Osteocyte (in vitro differentiated cells): ENCODE measurements at regions not wholly inside any gene's neighbourhood (a gene's known extent, or its start where the extent isn't known, plus 50 kb on each side); places are given as distances from the start of the nearest gene placed in this dataset.

Experiments
- DNase-seq: peaks from one replicate; pipeline ENCODE4 v3.0.0; 2021; ENCODE audit warnings: mixed read lengths; ENCODE audit not compliant: unreplicated experiment; ENCODE audit errors: extremely low spot score
- H3K27ac Mint-ChIP-seq: one replicate; pipeline ENCODE4 v1.8.0; 2021; ENCODE audit warnings: mild to moderate bottlenecking, mixed read lengths; ENCODE audit not compliant: unreplicated experiment
- H3K27me3 Mint-ChIP-seq: one replicate; pipeline ENCODE4 v1.8.0; 2021; ENCODE audit warnings: mixed read lengths; ENCODE audit not compliant: unreplicated experiment
- H3K36me3 Mint-ChIP-seq: one replicate; pipeline ENCODE4 v1.8.0; 2021; ENCODE audit warnings: mixed read lengths; ENCODE audit not compliant: unreplicated experiment
- H3K4me1 Mint-ChIP-seq: one replicate; pipeline ENCODE4 v1.8.0; 2021; ENCODE audit warnings: mixed read lengths; ENCODE audit not compliant: unreplicated experiment
- H3K4me3 Mint-ChIP-seq: one replicate; pipeline ENCODE4 v1.8.0; 2021; ENCODE audit warnings: mild to moderate bottlenecking, moderate library complexity, mixed read lengths; ENCODE audit not compliant: unreplicated experiment
- H3K9me3 Mint-ChIP-seq: one replicate; pipeline ENCODE4 v1.8.0; 2021; ENCODE audit warnings: mixed read lengths; ENCODE audit not compliant: unreplicated experiment
- CTCF ChIP-seq: fragments of 200-600 bp; sonication (generic); IDR thresholded peaks from 2 replicates; pipeline ENCODE4 v1.5.0; 2021; ENCODE audit warnings: antibody characterized with exemption, mild to moderate bottlenecking, moderate library complexity

- H3K36me3 Mint-ChIP-seq: no peaks in the 10 kb centered on the region
- no peak overlapping the region for H3K27ac Mint-ChIP-seq
- no peaks in the 10 kb centered on the region for H3K9me3 Mint-ChIP-seq
- no peaks in the 10 kb centered on the region for H3K27me3 Mint-ChIP-seq
- TF ChIP-seq CTCF: no peak
- peaks cover 5% of the 10 kb centered on the region for H3K4me1 Mint-ChIP-seq
- no peak overlapping the region for H3K4me3 Mint-ChIP-seq
- DNase-seq: no peak
Measured at GRCh38 chr11:92875473-92875872, 94.0 kb upstream of the MTNR1B start.

- H3K36me3 Mint-ChIP-seq: peaks cover 3% of the 10 kb centered on the region
- H3K9me3 Mint-ChIP-seq: no peaks in the 10 kb centered on the region
- no peak overlapping the region for H3K4me3 Mint-ChIP-seq
- no peak for DNase-seq
- H3K27me3 Mint-ChIP-seq: no peaks in the 10 kb centered on the region
- no peak overlapping the region for H3K27ac Mint-ChIP-seq
- H3K4me1 Mint-ChIP-seq: peaks cover 5% of the 10 kb centered on the region
- no peak for TF ChIP-seq CTCF
Measured at GRCh38 chr11:92879086-92879485, 90.4 kb upstream of the MTNR1B start.

- TF ChIP-seq CTCF: no peak
- H3K36me3 Mint-ChIP-seq: peaks cover 3% of the 10 kb centered on the region
- H3K27me3 Mint-ChIP-seq: no peaks in the 10 kb centered on the region
- H3K9me3 Mint-ChIP-seq: no peaks in the 10 kb centered on the region
- H3K4me1 Mint-ChIP-seq: peaks cover 5% of the 10 kb centered on the region
- no peak overlapping the region for H3K4me3 Mint-ChIP-seq
- DNase-seq: no peak
- H3K27ac Mint-ChIP-seq: no peak overlapping the region
Measured at GRCh38 chr11:92880381-92880780, 89.1 kb upstream of the MTNR1B start.

- H3K4me1 Mint-ChIP-seq: peaks cover 6% of the 10 kb centered on the region
- H3K9me3 Mint-ChIP-seq: no peaks in the 10 kb centered on the region
- no peak for DNase-seq
- H3K27me3 Mint-ChIP-seq: no peaks in the 10 kb centered on the region
- peaks cover 3% of the 10 kb centered on the region for H3K36me3 Mint-ChIP-seq
- TF ChIP-seq CTCF: no peak
- H3K4me3 Mint-ChIP-seq: no peak overlapping the region
- no peak overlapping the region for H3K27ac Mint-ChIP-seq
Measured at GRCh38 chr11:92881940-92882450, 87.5 kb upstream of the MTNR1B start.

GRCh38 chr11:92882828-92883611 is 86.4 kb upstream of the MTNR1B start:
- Mint-ChIP-seq H3K36me3 (peaks cover 3% of the 10 kb centered on the region), H3K27ac (no peak overlapping the region), H3K4me1 (peaks cover 6% of the 10 kb centered on the region), H3K4me3 (no peak overlapping the region), H3K27me3 (no peaks in the 10 kb centered on the region), H3K9me3 (no peaks in the 10 kb centered on the region)
- no peak for DNase-seq
- no peak for TF ChIP-seq CTCF
